ENCODE measurements at regions not wholly inside any gene's neighbourhood (a gene's known extent, or its start where the extent isn't known, plus 50 kb on each side); places are given as distances from the start of the nearest gene placed in this dataset.

GRCh38 chr14:101633276-101633675 lies 72.0 kb downstream of the DIO3 start:
- Histone ChIP-seq H3K9me3 (no peaks in the 10 kb centered on the region), H3K4me3 (no peak overlapping the region), H3K36me3 (no peaks in the 10 kb centered on the region), H3K27ac (no peak overlapping the region), H3K4me1 (replicated peaks) (no peaks in the 10 kb centered on the region), H3K27me3 (replicated peaks; ENCODE audit: insufficient read depth) (no peaks in the 10 kb centered on the region)
- WGBS = 89% methylated on average over 10 of the region's 10 CpGs
- DNase-seq (ENCODE audit: low spot score) = no peak
- intact Hi-C loops (cut with DNase I) = no loop called here
- TF ChIP-seq POLR2A (IDR thresholded peaks at IDR 0.05) (no peak), CTCF (IDR thresholded peaks at IDR 0.05) (no peak), POLR2AphosphoS5 (IDR thresholded peaks at IDR 0.05) (no peak)

GRCh38 chr14:101634202-101634849 lies 73.0 kb downstream of the DIO3 start:
- WGBS = 74% methylated on average over 20 of the region's 20 CpGs
- H3K4me1 ChIP-seq (replicated peaks) = no peaks in the 10 kb centered on the region
- TF ChIP-seq CTCF (IDR thresholded peaks at IDR 0.05) = no peak
- no peak for TF ChIP-seq POLR2AphosphoS5 (IDR thresholded peaks at IDR 0.05)
- no peak for TF ChIP-seq POLR2A (IDR thresholded peaks at IDR 0.05)
- H3K27me3 ChIP-seq (replicated peaks; ENCODE audit: insufficient read depth) = no peaks in the 10 kb centered on the region
- intact Hi-C loops (cut with DNase I) = no loop called here
- H3K9me3 ChIP-seq = no peaks in the 10 kb centered on the region
- no peaks in the 10 kb centered on the region for H3K36me3 ChIP-seq
- no peak overlapping the region for H3K27ac ChIP-seq
- H3K4me3 ChIP-seq = no peak overlapping the region
- DNase-seq (ENCODE audit: low spot score) = no peak

- WGBS = 88% methylated on average over 56 of the region's 56 CpGs
- DNase-seq (ENCODE audit: low spot score) = no peak
Measured at GRCh38 chr14:101634850-101635748, 73.8 kb downstream of the DIO3 start.

GRCh38 chr14:101635749-101636560 lies 74.7 kb downstream of the DIO3 start:
- Histone ChIP-seq H3K27me3 (replicated peaks; ENCODE audit: insufficient read depth) (peaks cover 2% of the 10 kb centered on the region), H3K4me3 (no peak overlapping the region), H3K36me3 (no peaks in the 10 kb centered on the region), H3K9me3 (no peaks in the 10 kb centered on the region), H3K27ac (no peak overlapping the region), H3K4me1 (replicated peaks) (no peaks in the 10 kb centered on the region)
- no peak for DNase-seq (ENCODE audit: low spot score)
- no peak for TF ChIP-seq CTCF (IDR thresholded peaks at IDR 0.05)
- no peak for TF ChIP-seq POLR2A (IDR thresholded peaks at IDR 0.05)
- no peak for TF ChIP-seq POLR2AphosphoS5 (IDR thresholded peaks at IDR 0.05)
- 87% methylated on average over 18 of the region's 18 CpGs for WGBS
- intact Hi-C loops (cut with DNase I) = no loop called here

More at GRCh38 chr14:101634850-101635748, 73.8 kb downstream of the DIO3 start:
- Histone ChIP-seq H3K27ac (no peak overlapping the region), H3K4me1 (replicated peaks) (no peaks in the 10 kb centered on the region), H3K36me3 (no peaks in the 10 kb centered on the region), H3K4me3 (no peak overlapping the region), H3K27me3 (replicated peaks; ENCODE audit: insufficient read depth) (peaks cover 2% of the 10 kb centered on the region), H3K9me3 (no peaks in the 10 kb centered on the region)
- intact Hi-C loops (cut with DNase I) = no loop called here
- TF ChIP-seq POLR2A (IDR thresholded peaks at IDR 0.05) = no peak
- TF ChIP-seq POLR2AphosphoS5 (IDR thresholded peaks at IDR 0.05) = no peak
- no peak for TF ChIP-seq CTCF (IDR thresholded peaks at IDR 0.05)

Data from prostate gland (tissue), 2 donors.